Endothelial cell of umbilical vein (primary cell): ENCODE measurements at regions not wholly inside any gene's neighbourhood (a gene's known extent, or its start where the extent isn't known, plus 50 kb on each side); places are given as distances from the start of the nearest gene placed in this dataset.

Experiments used
- BruUV-seq: library from RNA; stranded (reverse); fragments of 400-500 nt; replicated peaks from 2 replicates; lab custom pipeline; 2021; lab: Mats Ljungman, UMichigan
- CTCF ChIA-PET: fragments of 300-600, 350-600 bp; sonication (Branson Sonifier 250); formaldehyde crosslinking; loops from one replicate; lab custom pipeline; 2021; ENCODE audit warnings: antibody characterized with exemption, inconsistent platforms; lab: Charles Lee
- POLR2A ChIA-PET: fragments of 300-600, 350-600 bp; sonication (Branson Sonifier 250); formaldehyde crosslinking; loops from one replicate; lab custom pipeline; 2021; ENCODE audit warnings: antibody characterized with exemption, inconsistent platforms; lab: Charles Lee
- DNase-seq: peaks from one replicate; pipeline ENCODE4 v3.0.0-alpha.2; 2011; ENCODE audit warnings: low read depth, low spot score
- FAIRE-seq: peaks from 2 replicates; lab custom pipeline; 2011; peaks lifted over from hg19 to GRCh38; lab: Jason Lieb, UNC
- H2AFZ ChIP-seq: 2 replicates; pipeline ENCODE4 v1.6.0; 2012; ENCODE audit warnings: low read depth, low read length, control low read depth, inconsistent platforms
- H3K27ac ChIP-seq: 2 replicates; pipeline ENCODE4 v1.5.1; 2011; ENCODE audit warnings: low read depth, mild to moderate bottlenecking, control low read depth, low read length, moderate library complexity; ENCODE audit not compliant: insufficient read depth
- H3K27me3 ChIP-seq, 2 experiments: 2 replicates each; pipeline versions ENCODE4 v1.6.0 to v1.6.1; 2011; ENCODE audit warnings: low read length in 2 of 2, mixed read lengths in 1 of 2; ENCODE audit not compliant: control insufficient read depth in 2 of 2, insufficient read depth in 2 of 2
- H3K36me3 ChIP-seq, 2 experiments: 2 replicates in 1 of 2; 3 replicates in 1 of 2; pipeline ENCODE4 v1.5.1; 2011; ENCODE audit warnings: low read length in 2 of 2, mild to moderate bottlenecking in 1 of 2, moderate library complexity in 1 of 2; ENCODE audit not compliant: control insufficient read depth in 2 of 2, insufficient read depth in 2 of 2; ENCODE audit errors: extremely low read depth in 1 of 2
- H3K4me1 ChIP-seq: 3 replicates; pipeline ENCODE4 v1.5.1; 2011; ENCODE audit warnings: mild to moderate bottlenecking, low read length; ENCODE audit not compliant: control insufficient read depth, insufficient read depth; ENCODE audit errors: extremely low read depth
- H3K4me2 ChIP-seq: 2 replicates; pipeline ENCODE4 v1.6.1; 2011; ENCODE audit warnings: low read length, control low read depth, mixed read lengths; ENCODE audit not compliant: insufficient read depth
- H3K4me3 ChIP-seq, 3 experiments: fragments of 200-600 bp in 1 of 3; sonication (generic), shearing (Covaris generic) in 1 of 3; replicated peaks in 1 of 3; 2 replicates each; pipeline ENCODE4 v1.5.1; 2011 to 2016; ENCODE audit warnings: control low read depth in 3 of 3, low read length in 3 of 3, mild to moderate bottlenecking in 2 of 3, inconsistent platforms in 1 of 3, low read depth in 1 of 3, moderate library complexity in 1 of 3; ENCODE audit not compliant: insufficient read depth in 1 of 3
- H3K79me2 ChIP-seq: 2 replicates; pipeline ENCODE4 v1.6.0; 2012; ENCODE audit warnings: low read length, inconsistent platforms; ENCODE audit not compliant: control insufficient read depth, insufficient read depth
- H3K9ac ChIP-seq: replicated peaks from 2 replicates; pipeline ENCODE3; 2011; ENCODE audit warnings: low read length, control low read depth; ENCODE audit not compliant: insufficient read depth; ENCODE audit errors: extremely low read depth
- H3K9me1 ChIP-seq: replicated peaks from 3 replicates; pipeline ENCODE4 v1.6.0; 2011; ENCODE audit warnings: mild to moderate bottlenecking, low read length; ENCODE audit not compliant: control insufficient read depth, insufficient read depth; ENCODE audit errors: extremely low read depth
- H3K9me3 ChIP-seq: replicated peaks from 2 replicates; pipeline ENCODE4 v1.5.1; 2012; ENCODE audit warnings: low read length, inconsistent platforms; ENCODE audit not compliant: control insufficient read depth, insufficient read depth
- H4K20me1 ChIP-seq: replicated peaks from 2 replicates; pipeline ENCODE3; 2011; ENCODE audit warnings: mild to moderate bottlenecking, low read length; ENCODE audit not compliant: control insufficient read depth, insufficient read depth; ENCODE audit errors: extremely low read depth
- CTCF ChIP-seq, 2 donors: IDR thresholded peaks; 1 replicate in 1 of 2; 2 replicates in 1 of 2; pipeline ENCODE4 v1.5.1; 2011; ENCODE audit warnings: low read length in 2 of 2, mild to moderate bottlenecking in 2 of 2, moderate library complexity in 2 of 2, control low read depth in 1 of 2, inconsistent platforms in 1 of 2, low read depth in 1 of 2; ENCODE audit not compliant: insufficient read depth in 1 of 2; ENCODE audit errors: extremely low read depth in 1 of 2
- EZH2 ChIP-seq: IDR thresholded peaks from 2 replicates; pipeline ENCODE4 v1.6.1; 2012; ENCODE audit warnings: borderline replicate concordance, low read depth, mild to moderate bottlenecking, moderate library complexity, low read length, inconsistent platforms; ENCODE audit not compliant: severe bottlenecking
- FOS ChIP-seq: IDR thresholded peaks from 2 replicates; pipeline ENCODE4 v1.6.1; 2011; ENCODE audit warnings: mild to moderate bottlenecking, low read length, moderate library complexity, borderline replicate concordance; ENCODE audit not compliant: insufficient read depth
- GATA2 ChIP-seq: IDR thresholded peaks from 2 replicates; pipeline ENCODE4 v1.7.0; 2011; ENCODE audit warnings: low read depth, mild to moderate bottlenecking, moderate library complexity, mixed read lengths, low read length; ENCODE audit not compliant: insufficient read length, insufficient read depth
- JUN ChIP-seq: IDR thresholded peaks from 2 replicates; pipeline ENCODE4 v1.6.1; 2011; ENCODE audit warnings: borderline replicate concordance, low read depth; ENCODE audit not compliant: insufficient read length, insufficient read depth
- MAX ChIP-seq: IDR thresholded peaks from 2 replicates; pipeline ENCODE4 v1.6.1; 2011; ENCODE audit not compliant: insufficient read depth, insufficient read length
- MYC ChIP-seq: IDR thresholded peaks from one replicate; pipeline ENCODE4 v1.6.1; 2011; ENCODE audit warnings: mild to moderate bottlenecking, low read depth, low read length
- POLR2A ChIP-seq: IDR thresholded peaks from 2 replicates; pipeline ENCODE4 v1.6.1; 2012; ENCODE audit warnings: low read depth, mild to moderate bottlenecking, control low read depth, low read length
- POLR2AphosphoS5 ChIP-seq: IDR thresholded peaks from 2 replicates; pipeline ENCODE4 v1.6.1; 2012; ENCODE audit warnings: low read depth, mild to moderate bottlenecking, control low read depth, low read length, moderate library complexity; ENCODE audit not compliant: insufficient read depth
- dilution Hi-C: fragments of 300-500 bp; cut with MboI; formaldehyde crosslinking; loops from one replicate; pipeline ENCODE4 v1.15.0; 2019; ENCODE audit warnings: low sequenced_read_pairs; ENCODE audit not compliant: extremely low pct_ligation_motif_present
- intact Hi-C: fragments of 100-400 bp; cut with micrococcal nuclease; formaldehyde crosslinking; loops from one replicate; pipeline ENCODE4 v1.10.0; 2022

- Histone ChIP-seq H3K27me3 (no peaks in the 10 kb centered on the region), H3K9me3 (no peaks in the 10 kb centered on the region), H3K9me1 (no peaks in the 10 kb centered on the region), H2AFZ (no peak overlapping the region), H3K36me3 (no peaks in the 10 kb centered on the region), H3K4me1 (no peaks in the 10 kb centered on the region), H3K4me2 (no peak overlapping the region), H3K4me3 (no peak overlapping the region), H3K79me2 (no peaks in the 10 kb centered on the region), H3K9ac (no peak overlapping the region), H3K27ac (no peak overlapping the region), H4K20me1 (no peaks in the 10 kb centered on the region)
- intact Hi-C loops (no loop called here), dilution Hi-C loops (no loop called here)
- TF ChIP-seq GATA2, result no peak
- no peak for TF ChIP-seq CTCF (IDR thresholded peaks at IDR 0.05; ENCODE audit: extremely low read depth in 1 of 2, insufficient read depth in 1 of 2, low read depth in 1 of 2, low read length in 2 of 2)
- no peak for TF ChIP-seq MYC
- TF ChIP-seq JUN, result no peak
- no peak for TF ChIP-seq EZH2
- no peak for TF ChIP-seq MAX
- no peak for TF ChIP-seq POLR2A
- no peak for TF ChIP-seq FOS
- no peak for TF ChIP-seq POLR2AphosphoS5
- FAIRE-seq, result no peak
- no peak for DNase-seq
- ChIA-PET POLR2A (no interaction called here), CTCF (no interaction called here)
- no TSS peak for BruUV-seq
Observed at GRCh38 chr2:83615511-83615910, 843.6 kb downstream of the SUCLG1 start.
